RWPE2 (cell line): ENCODE measurements at regions not wholly inside any gene's neighbourhood (a gene's known extent, or its start where the extent isn't known, plus 50 kb on each side); places are given as distances from the start of the nearest gene placed in this dataset.

ENCODE experiments used
- ATAC-seq: fragments of 200-7000 bp; cut with Tn5 transposase; 3 replicates; pipeline ENCODE4 v1.9.1; 2021; ENCODE audit warnings: low read depth
- DNase-seq: peaks from one replicate; pipeline ENCODE4 v3.0.0-alpha.2; 2020; ENCODE audit warnings: low spot score
- H3K27ac ChIP-seq: fragments of 450-650 bp; 2 replicates; pipeline ENCODE4 v1.5.1; 2017; ENCODE audit warnings: mild to moderate bottlenecking; ENCODE audit not compliant: poor library complexity, severe bottlenecking
- H3K27me3 ChIP-seq: fragments of 250-450 bp; sonication (Bioruptor Pico); 2 replicates; pipeline ENCODE4 v1.5.1; 2021; ENCODE audit warnings: mild to moderate bottlenecking, moderate library complexity; ENCODE audit not compliant: insufficient read depth, poor library complexity, severe bottlenecking
- H3K36me3 ChIP-seq: fragments of 250-450 bp; sonication (Bioruptor Pico); 2 replicates; pipeline ENCODE4 v1.5.1; 2020; ENCODE audit warnings: low read depth, mild to moderate bottlenecking, moderate library complexity
- H3K4me1 ChIP-seq: fragments of 250-450 bp; sonication (Bioruptor Pico); 2 replicates; pipeline ENCODE4 v1.5.1; 2021; ENCODE audit warnings: mild to moderate bottlenecking, moderate library complexity; ENCODE audit not compliant: insufficient read depth, poor library complexity, severe bottlenecking
- H3K4me3 ChIP-seq: fragments of 250-450 bp; sonication (Bioruptor Pico); 2 replicates; pipeline ENCODE4 v1.5.1; 2021; ENCODE audit warnings: mild to moderate bottlenecking, moderate library complexity; ENCODE audit not compliant: severe bottlenecking
- H3K9me3 ChIP-seq: fragments of 250-450 bp; sonication (Bioruptor Pico); 2 replicates; pipeline ENCODE4 v1.5.1; 2021; ENCODE audit warnings: mild to moderate bottlenecking, moderate library complexity; ENCODE audit not compliant: severe bottlenecking
- TF ChIP-seq, protein P1 (sequence below): fragments of 450-650 bp; IDR thresholded peaks from one replicate; pipeline ENCODE4 v1.5.1; 2017; ENCODE audit warnings: mild to moderate bottlenecking, moderate library complexity; ENCODE audit not compliant: poor library complexity, severe bottlenecking

DNA sequence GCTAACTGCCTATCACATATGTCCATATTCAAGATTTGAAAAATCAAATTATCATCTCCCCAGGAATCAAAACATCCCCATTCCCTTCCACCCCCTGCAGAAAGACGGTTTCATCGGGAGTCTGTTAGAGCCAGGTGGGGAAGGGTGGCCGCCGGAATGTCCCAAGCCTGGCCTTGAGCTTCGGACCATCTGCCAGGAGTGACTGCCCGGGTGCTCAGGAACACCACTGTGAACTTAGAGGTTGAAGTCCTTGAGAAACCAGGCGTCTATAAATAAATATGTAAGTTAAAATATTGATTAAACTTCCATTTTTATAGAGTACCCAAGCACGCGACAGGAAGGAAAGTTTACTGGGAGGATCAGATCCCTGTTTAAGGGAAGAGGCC is 250.8 kb downstream of the DLL1 start:
- Histone ChIP-seq H3K27me3 (no peaks in the 10 kb centered on the region), H3K4me1 (no peaks in the 10 kb centered on the region), H3K9me3 (no peaks in the 10 kb centered on the region), H3K36me3 (no peaks in the 10 kb centered on the region), H3K27ac (no peak overlapping the region), H3K4me3 (no peak overlapping the region)
- DNase-seq (no peak), ATAC-seq (no peak)
- TF ChIP-seq, protein P1, sequence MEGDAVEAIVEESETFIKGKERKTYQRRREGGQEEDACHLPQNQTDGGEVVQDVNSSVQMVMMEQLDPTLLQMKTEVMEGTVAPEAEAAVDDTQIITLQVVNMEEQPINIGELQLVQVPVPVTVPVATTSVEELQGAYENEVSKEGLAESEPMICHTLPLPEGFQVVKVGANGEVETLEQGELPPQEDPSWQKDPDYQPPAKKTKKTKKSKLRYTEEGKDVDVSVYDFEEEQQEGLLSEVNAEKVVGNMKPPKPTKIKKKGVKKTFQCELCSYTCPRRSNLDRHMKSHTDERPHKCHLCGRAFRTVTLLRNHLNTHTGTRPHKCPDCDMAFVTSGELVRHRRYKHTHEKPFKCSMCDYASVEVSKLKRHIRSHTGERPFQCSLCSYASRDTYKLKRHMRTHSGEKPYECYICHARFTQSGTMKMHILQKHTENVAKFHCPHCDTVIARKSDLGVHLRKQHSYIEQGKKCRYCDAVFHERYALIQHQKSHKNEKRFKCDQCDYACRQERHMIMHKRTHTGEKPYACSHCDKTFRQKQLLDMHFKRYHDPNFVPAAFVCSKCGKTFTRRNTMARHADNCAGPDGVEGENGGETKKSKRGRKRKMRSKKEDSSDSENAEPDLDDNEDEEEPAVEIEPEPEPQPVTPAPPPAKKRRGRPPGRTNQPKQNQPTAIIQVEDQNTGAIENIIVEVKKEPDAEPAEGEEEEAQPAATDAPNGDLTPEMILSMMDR = no peak

DNA sequence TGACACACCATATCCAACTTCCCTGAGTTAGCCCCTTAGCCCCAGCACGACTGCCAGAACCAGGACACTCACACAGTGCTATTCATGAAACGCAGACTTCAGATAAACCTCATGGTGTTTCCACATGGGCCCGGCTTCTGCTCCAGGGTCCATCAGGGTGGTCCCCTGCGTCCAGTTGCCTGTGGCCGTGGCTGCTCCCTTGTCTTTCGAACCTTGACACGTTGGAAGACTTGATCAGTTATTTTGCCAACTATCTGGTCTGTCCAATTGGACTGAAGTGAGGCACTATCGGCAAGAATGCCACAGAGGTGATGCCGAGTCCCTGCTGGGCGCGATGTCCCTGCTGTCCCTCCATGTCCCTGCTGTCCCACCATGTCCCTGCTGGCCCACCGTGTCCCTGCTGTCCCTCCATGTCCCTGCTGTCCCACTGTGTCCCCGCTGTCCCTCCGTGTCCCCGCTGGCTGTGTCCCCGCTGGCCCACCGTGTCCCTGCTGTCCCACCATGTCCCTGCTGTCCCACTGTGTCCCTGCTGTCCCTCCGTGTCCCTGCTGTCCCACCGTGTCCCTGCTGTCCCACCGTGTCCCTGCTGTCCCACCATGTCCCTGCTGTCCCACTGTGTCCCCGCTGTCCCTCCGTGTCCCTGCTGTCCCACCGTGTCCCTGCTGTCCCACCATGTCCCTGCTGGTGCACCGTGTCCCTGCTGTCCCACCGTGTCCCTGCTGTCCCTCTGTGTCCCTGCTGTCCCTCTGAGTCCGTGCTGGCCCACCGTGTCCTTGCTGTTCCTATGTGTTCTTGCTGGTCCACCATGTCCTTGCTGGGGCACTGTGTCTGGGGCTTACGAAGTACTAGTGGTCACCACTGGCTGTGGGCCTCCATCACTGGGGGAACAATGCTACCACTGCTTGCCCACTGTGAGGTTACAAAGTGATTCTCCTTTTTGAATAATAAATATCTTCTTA is 251.4 kb downstream of the DLL1 start:
- Histone ChIP-seq H3K27ac (no peak overlapping the region), H3K9me3 (no peaks in the 10 kb centered on the region), H3K36me3 (no peaks in the 10 kb centered on the region), H3K4me3 (no peak overlapping the region), H3K4me1 (no peaks in the 10 kb centered on the region), H3K27me3 (no peaks in the 10 kb centered on the region)
- TF ChIP-seq, protein P1 = no peak
- ATAC-seq = no peak
- peak; percentile 34 for DNase-seq

DNA sequence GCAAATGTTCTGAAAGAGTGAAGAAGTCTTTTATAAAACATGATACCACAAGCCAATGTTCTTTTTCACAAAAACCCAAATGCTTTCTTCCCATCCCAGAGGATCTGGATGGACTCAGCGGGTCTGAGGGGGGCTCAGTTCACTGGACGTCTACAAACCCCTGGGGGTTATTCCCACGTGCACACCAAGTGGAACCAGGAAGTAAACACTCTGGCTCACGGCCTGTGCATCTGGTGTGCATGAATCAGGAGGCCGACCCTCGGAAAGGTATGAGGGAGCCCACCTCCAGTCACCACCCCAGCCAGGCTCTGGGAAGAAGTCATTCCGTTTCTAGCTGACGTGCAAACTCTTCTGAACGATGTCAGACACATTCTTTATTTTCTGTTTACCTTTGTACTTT is 252.2 kb downstream of the DLL1 start:
- Histone ChIP-seq H3K27me3 (no peaks in the 10 kb centered on the region), H3K9me3 (no peaks in the 10 kb centered on the region), H3K4me3 (no peak overlapping the region), H3K27ac (no peak overlapping the region), H3K36me3 (no peaks in the 10 kb centered on the region), H3K4me1 (no peaks in the 10 kb centered on the region)
- DNase-seq (peak; percentile 22), ATAC-seq (no peak)
- TF ChIP-seq, protein P1 = no peak

- no peak; the same call in 2 of the 3 replicates for ATAC-seq
- no peaks in the 10 kb centered on the region for H3K4me1 ChIP-seq
- no peaks in the 10 kb centered on the region for H3K9me3 ChIP-seq
- H3K36me3 ChIP-seq = no peaks in the 10 kb centered on the region
- TF ChIP-seq, protein P1 = no peak
- peak; percentile 38 for DNase-seq
- no peak overlapping the region for H3K27ac ChIP-seq
- no peaks in the 10 kb centered on the region for H3K27me3 ChIP-seq
- no peak overlapping the region for H3K4me3 ChIP-seq
These were observed 252.6 kb downstream of the DLL1 start for GRCh38 chr6:170038251-170038650.

DNA sequence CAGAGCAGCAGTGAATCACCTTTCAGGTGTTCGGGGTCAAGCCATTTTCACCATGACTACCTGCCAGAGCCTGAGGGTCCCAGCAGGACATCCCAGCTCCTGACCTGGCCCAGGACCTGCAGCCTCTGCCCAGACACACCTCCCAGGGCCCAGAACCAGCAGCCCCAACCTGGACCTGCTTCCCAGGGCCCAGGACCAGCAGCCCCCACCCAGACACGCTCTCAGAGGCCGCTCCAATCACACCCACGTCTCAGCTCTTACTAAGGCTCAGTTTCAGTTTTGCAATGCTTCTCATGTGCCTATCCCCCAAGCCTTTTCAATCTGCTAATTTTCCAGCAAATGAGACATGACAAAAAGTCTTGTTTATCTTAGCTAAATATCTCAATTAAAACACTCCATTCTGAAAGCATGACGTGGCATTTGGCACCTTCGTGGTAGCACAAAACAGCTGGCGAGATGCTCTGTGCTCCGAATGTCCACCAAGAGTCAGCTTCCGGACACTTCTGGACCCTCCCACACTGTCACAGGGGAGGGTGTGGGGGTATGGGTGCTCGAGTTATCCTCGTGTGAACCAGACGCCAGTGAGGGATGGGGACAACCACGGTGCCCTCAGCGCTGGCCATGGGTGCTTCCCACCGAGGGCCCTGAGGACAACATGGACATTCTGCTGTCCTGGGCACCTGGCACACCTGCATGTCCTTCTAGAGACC is 253.2 kb downstream of the DLL1 start:
- peak; percentile 36 for DNase-seq
- no peaks in the 10 kb centered on the region for H3K27me3 ChIP-seq
- no peaks in the 10 kb centered on the region for H3K9me3 ChIP-seq
- H3K27ac ChIP-seq = no peak overlapping the region
- no peak for ATAC-seq
- no peak overlapping the region for H3K4me3 ChIP-seq
- no peaks in the 10 kb centered on the region for H3K36me3 ChIP-seq
- H3K4me1 ChIP-seq = no peaks in the 10 kb centered on the region
- TF ChIP-seq, protein P1 = no peak
